ENCODE measurements at regions not wholly inside any gene's neighbourhood (a gene's known extent, or its start where the extent isn't known, plus 50 kb on each side); places are given as distances from the start of the nearest gene placed in this dataset.

DNA sequence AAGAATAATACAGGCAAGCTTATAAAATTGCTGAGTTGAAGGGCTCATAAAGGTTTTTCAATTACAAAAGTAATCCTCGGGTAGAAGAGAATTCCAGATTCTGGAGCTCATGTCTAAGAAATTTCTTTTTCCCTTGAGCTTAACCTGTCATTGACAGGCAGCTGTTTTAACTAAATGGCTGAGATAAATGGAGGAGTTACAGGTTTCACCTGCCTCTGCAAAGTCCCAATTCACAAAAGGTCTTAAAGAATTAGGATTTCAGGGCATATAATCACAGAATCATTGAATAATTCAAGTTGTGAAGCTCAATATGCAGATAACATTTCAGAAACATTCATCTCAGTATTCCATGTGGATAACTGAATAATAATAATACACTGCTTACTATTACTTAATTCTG lies 660.1 kb upstream of the NRSN1 start:
- TF ChIP-seq, protein P1, sequence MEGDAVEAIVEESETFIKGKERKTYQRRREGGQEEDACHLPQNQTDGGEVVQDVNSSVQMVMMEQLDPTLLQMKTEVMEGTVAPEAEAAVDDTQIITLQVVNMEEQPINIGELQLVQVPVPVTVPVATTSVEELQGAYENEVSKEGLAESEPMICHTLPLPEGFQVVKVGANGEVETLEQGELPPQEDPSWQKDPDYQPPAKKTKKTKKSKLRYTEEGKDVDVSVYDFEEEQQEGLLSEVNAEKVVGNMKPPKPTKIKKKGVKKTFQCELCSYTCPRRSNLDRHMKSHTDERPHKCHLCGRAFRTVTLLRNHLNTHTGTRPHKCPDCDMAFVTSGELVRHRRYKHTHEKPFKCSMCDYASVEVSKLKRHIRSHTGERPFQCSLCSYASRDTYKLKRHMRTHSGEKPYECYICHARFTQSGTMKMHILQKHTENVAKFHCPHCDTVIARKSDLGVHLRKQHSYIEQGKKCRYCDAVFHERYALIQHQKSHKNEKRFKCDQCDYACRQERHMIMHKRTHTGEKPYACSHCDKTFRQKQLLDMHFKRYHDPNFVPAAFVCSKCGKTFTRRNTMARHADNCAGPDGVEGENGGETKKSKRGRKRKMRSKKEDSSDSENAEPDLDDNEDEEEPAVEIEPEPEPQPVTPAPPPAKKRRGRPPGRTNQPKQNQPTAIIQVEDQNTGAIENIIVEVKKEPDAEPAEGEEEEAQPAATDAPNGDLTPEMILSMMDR (IDR thresholded peaks at IDR 0.05; ENCODE audit: low read depth, low read length, poor library complexity, severe bottlenecking), result no peak
- TF ChIP-seq EZH2phosphoT487 (IDR thresholded peaks at IDR 0.05; ENCODE audit: borderline replicate concordance, low read length), result no peak

All from DOHH2 (cell line).